ENCODE measurements at regions not wholly inside any gene's neighbourhood (a gene's known extent, or its start where the extent isn't known, plus 50 kb on each side); places are given as distances from the start of the nearest gene placed in this dataset.

DNA sequence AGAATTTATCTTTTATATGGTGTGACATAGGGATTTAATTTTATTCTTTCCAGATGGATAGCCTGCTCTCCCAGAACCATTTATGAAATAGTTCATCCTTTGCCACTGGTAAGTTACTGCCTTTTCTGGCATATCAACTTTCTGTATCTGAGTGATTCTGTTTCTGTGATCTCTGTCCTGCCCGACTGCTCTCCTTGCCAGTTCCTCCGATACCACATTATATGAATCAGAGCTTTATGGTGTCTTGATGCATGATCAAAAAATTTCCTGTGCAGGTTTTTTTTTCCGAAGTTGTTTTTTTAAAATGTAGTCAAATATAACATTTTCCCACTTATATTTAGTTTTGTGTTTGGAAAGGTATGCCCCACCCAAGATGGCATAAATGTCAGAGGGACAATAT, 242.5 kb downstream of the CYP26B1 start:
- H3F3A ChIP-seq (replicated peaks; ENCODE audit: low read depth): no peaks in the 10 kb centered on the region
- no peak overlapping the region for H3K4me3 ChIP-seq
- no peak overlapping the region for H3K27ac ChIP-seq (ENCODE audit: low read depth)
- no peak for ATAC-seq
- Mint-ChIP-seq H3K27me3 (ENCODE audit: insufficient read depth, low read depth, poor library complexity) (no peaks in the 10 kb centered on the region), H3K27ac (no peak overlapping the region), H3K9me3 (peaks cover 16% of the 10 kb centered on the region), H3K4me3 (no peak overlapping the region), H3K4me1 (no peaks in the 10 kb centered on the region), H3K36me3 (ENCODE audit: low read depth) (peaks cover 4% of the 10 kb centered on the region; the same call in 2 of the 3 replicates)
- H3K4me1 ChIP-seq (ENCODE audit: insufficient read depth): no peaks in the 10 kb centered on the region
- H3K36me3 ChIP-seq (ENCODE audit: insufficient read depth): no peaks in the 10 kb centered on the region
- no peak for TF ChIP-seq EZH2phosphoT487 (IDR thresholded peaks at IDR 0.05; ENCODE audit: unreplicated experiment)
- TF ChIP-seq, protein P1, sequence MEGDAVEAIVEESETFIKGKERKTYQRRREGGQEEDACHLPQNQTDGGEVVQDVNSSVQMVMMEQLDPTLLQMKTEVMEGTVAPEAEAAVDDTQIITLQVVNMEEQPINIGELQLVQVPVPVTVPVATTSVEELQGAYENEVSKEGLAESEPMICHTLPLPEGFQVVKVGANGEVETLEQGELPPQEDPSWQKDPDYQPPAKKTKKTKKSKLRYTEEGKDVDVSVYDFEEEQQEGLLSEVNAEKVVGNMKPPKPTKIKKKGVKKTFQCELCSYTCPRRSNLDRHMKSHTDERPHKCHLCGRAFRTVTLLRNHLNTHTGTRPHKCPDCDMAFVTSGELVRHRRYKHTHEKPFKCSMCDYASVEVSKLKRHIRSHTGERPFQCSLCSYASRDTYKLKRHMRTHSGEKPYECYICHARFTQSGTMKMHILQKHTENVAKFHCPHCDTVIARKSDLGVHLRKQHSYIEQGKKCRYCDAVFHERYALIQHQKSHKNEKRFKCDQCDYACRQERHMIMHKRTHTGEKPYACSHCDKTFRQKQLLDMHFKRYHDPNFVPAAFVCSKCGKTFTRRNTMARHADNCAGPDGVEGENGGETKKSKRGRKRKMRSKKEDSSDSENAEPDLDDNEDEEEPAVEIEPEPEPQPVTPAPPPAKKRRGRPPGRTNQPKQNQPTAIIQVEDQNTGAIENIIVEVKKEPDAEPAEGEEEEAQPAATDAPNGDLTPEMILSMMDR (conservative IDR thresholded peaks at IDR 0.05; ENCODE audit: low read depth in 2 of 2): no peak
- TF ChIP-seq, protein P2, sequence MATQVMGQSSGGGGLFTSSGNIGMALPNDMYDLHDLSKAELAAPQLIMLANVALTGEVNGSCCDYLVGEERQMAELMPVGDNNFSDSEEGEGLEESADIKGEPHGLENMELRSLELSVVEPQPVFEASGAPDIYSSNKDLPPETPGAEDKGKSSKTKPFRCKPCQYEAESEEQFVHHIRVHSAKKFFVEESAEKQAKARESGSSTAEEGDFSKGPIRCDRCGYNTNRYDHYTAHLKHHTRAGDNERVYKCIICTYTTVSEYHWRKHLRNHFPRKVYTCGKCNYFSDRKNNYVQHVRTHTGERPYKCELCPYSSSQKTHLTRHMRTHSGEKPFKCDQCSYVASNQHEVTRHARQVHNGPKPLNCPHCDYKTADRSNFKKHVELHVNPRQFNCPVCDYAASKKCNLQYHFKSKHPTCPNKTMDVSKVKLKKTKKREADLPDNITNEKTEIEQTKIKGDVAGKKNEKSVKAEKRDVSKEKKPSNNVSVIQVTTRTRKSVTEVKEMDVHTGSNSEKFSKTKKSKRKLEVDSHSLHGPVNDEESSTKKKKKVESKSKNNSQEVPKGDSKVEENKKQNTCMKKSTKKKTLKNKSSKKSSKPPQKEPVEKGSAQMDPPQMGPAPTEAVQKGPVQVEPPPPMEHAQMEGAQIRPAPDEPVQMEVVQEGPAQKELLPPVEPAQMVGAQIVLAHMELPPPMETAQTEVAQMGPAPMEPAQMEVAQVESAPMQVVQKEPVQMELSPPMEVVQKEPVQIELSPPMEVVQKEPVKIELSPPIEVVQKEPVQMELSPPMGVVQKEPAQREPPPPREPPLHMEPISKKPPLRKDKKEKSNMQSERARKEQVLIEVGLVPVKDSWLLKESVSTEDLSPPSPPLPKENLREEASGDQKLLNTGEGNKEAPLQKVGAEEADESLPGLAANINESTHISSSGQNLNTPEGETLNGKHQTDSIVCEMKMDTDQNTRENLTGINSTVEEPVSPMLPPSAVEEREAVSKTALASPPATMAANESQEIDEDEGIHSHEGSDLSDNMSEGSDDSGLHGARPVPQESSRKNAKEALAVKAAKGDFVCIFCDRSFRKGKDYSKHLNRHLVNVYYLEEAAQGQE (IDR thresholded peaks at IDR 0.05; ENCODE audit: unreplicated experiment): no peak
- TF ChIP-seq CREB1 (CRISPR knock-in tag; IDR thresholded peaks at IDR 0.05; ENCODE audit: low read depth): no peak
- TF ChIP-seq NANOG (IDR thresholded peaks at IDR 0.05; ENCODE audit: borderline replicate concordance): no peak
- TF ChIP-seq JUNB (IDR thresholded peaks at IDR 0.05; ENCODE audit: unreplicated experiment): no peak
- TF ChIP-seq POLR2AphosphoS5 (IDR thresholded peaks at IDR 0.05; ENCODE audit: low read depth): no peak
- no peak for TF ChIP-seq ZNF114 (CRISPR knock-in tag; IDR thresholded peaks at IDR 0.05)
- TF ChIP-seq, protein P3, sequence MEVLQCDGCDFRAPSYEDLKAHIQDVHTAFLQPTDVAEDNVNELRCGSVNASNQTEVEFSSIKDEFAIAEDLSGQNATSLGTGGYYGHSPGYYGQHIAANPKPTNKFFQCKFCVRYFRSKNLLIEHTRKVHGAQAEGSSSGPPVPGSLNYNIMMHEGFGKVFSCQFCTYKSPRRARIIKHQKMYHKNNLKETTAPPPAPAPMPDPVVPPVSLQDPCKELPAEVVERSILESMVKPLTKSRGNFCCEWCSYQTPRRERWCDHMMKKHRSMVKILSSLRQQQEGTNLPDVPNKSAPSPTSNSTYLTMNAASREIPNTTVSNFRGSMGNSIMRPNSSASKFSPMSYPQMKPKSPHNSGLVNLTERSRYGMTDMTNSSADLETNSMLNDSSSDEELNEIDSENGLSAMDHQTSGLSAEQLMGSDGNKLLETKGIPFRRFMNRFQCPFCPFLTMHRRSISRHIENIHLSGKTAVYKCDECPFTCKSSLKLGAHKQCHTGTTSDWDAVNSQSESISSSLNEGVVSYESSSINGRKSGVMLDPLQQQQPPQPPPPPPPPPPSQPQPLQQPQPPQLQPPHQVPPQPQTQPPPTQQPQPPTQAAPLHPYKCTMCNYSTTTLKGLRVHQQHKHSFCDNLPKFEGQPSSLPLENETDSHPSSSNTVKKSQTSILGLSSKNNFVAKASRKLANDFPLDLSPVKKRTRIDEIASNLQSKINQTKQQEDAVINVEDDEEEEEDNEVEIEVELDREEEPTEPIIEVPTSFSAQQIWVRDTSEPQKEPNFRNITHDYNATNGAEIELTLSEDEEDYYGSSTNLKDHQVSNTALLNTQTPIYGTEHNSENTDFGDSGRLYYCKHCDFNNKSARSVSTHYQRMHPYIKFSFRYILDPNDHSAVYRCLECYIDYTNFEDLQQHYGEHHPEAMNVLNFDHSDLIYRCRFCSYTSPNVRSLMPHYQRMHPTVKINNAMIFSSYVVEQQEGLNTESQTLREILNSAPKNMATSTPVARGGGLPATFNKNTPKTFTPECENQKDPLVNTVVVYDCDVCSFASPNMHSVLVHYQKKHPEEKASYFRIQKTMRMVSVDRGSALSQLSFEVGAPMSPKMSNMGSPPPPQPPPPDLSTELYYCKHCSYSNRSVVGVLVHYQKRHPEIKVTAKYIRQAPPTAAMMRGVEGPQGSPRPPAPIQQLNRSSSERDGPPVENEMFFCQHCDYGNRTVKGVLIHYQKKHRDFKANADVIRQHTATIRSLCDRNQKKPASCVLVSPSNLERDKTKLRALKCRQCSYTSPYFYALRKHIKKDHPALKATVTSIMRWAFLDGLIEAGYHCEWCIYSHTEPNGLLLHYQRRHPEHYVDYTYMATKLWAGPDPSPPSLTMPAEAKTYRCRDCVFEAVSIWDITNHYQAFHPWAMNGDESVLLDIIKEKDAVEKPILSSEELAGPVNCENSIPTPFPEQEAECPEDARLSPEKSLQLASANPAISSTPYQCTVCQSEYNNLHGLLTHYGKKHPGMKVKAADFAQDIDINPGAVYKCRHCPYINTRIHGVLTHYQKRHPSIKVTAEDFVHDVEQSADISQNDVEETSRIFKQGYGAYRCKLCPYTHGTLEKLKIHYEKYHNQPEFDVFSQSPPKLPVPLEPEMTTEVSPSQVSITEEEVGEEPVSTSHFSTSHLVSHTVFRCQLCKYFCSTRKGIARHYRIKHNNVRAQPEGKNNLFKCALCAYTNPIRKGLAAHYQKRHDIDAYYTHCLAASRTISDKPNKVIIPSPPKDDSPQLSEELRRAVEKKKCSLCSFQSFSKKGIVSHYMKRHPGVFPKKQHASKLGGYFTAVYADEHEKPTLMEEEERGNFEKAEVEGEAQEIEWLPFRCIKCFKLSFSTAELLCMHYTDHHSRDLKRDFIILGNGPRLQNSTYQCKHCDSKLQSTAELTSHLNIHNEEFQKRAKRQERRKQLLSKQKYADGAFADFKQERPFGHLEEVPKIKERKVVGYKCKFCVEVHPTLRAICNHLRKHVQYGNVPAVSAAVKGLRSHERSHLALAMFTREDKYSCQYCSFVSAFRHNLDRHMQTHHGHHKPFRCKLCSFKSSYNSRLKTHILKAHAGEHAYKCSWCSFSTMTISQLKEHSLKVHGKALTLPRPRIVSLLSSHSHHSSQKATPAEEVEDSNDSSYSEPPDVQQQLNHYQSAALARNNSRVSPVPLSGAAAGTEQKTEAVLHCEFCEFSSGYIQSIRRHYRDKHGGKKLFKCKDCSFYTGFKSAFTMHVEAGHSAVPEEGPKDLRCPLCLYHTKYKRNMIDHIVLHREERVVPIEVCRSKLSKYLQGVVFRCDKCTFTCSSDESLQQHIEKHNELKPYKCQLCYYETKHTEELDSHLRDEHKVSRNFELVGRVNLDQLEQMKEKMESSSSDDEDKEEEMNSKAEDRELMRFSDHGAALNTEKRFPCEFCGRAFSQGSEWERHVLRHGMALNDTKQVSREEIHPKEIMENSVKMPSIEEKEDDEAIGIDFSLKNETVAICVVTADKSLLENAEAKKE (CRISPR knock-in tag; IDR thresholded peaks at IDR 0.05): no peak
- TF ChIP-seq, protein P4, sequence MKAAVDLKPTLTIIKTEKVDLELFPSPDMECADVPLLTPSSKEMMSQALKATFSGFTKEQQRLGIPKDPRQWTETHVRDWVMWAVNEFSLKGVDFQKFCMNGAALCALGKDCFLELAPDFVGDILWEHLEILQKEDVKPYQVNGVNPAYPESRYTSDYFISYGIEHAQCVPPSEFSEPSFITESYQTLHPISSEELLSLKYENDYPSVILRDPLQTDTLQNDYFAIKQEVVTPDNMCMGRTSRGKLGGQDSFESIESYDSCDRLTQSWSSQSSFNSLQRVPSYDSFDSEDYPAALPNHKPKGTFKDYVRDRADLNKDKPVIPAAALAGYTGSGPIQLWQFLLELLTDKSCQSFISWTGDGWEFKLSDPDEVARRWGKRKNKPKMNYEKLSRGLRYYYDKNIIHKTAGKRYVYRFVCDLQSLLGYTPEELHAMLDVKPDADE (IDR thresholded peaks at IDR 0.05): no peak
- no peak for TF ChIP-seq STAT1 (IDR thresholded peaks at IDR 0.05; ENCODE audit: unreplicated experiment)
- no peaks in the 10 kb centered on the region for H4K20me1 ChIP-seq (replicated peaks; ENCODE audit: insufficient read depth)
- H3K27me3 ChIP-seq (ENCODE audit: insufficient read depth): no peaks in the 10 kb centered on the region
- H3K9me2 ChIP-seq (ENCODE audit: insufficient read depth): no peaks in the 10 kb centered on the region
- H2AFZ ChIP-seq: no peak overlapping the region
- H3K4me2 ChIP-seq: no peak overlapping the region
- no peak for DNase-seq (ENCODE audit: low spot score)
- no peaks in the 10 kb centered on the region for H3K79me2 ChIP-seq (replicated peaks; ENCODE audit: insufficient read depth)
